ENCODE measurements at regions not wholly inside any gene's neighbourhood (a gene's known extent, or its start where the extent isn't known, plus 50 kb on each side); places are given as distances from the start of the nearest gene placed in this dataset.

GRCh38 chr2:120681181-120681580 lies 54.5 kb upstream of the GLI2 start:
- no peak for ATAC-seq (ENCODE audit: low read depth in 2 of 2)
- no peak for DNase-seq
- peaks cover 4 to 7% (median 4%) of the 10 kb centered on the region in 3 donors for H3K4me1 Mint-ChIP-seq
- peaks cover 12 to 58% (median 41%) of the 10 kb centered on the region in 3 donors for H3K27me3 Mint-ChIP-seq
- H3K36me3 Mint-ChIP-seq, result no peaks in the 10 kb centered on the region
- H3K27ac Mint-ChIP-seq, result peak overlapping the region in 1 of 6 donors; percentile 61
- peak overlapping the region in 1 of 8 donors; percentile 76 for H3K4me3 Mint-ChIP-seq
- H3K9me3 Mint-ChIP-seq, result no peaks in the 10 kb centered on the region

GRCh38 chr2:120681696-120682288 lies 53.9 kb upstream of the GLI2 start:
- Mint-ChIP-seq H3K27me3 (peaks cover 9 to 52% (median 34%) of the 10 kb centered on the region in 3 donors), H3K4me1 (peaks cover 4 to 7% (median 4%) of the 10 kb centered on the region in 3 donors), H3K36me3 (no peaks in the 10 kb centered on the region), H3K9me3 (no peaks in the 10 kb centered on the region), H3K4me3 (no peak overlapping the region), H3K27ac (peak overlapping the region in 1 of 6 donors; percentile 26)
- ATAC-seq (ENCODE audit: low read depth in 2 of 2) (no peak), DNase-seq (no peak)

- peak overlapping the region in 1 of 8 donors; percentile 4 for H3K4me3 Mint-ChIP-seq
- peaks cover 4 to 7% (median 4%) of the 10 kb centered on the region in 3 donors for H3K4me1 Mint-ChIP-seq
- H3K9me3 Mint-ChIP-seq, result peaks cover 0 to 4% (median 0%) of the 10 kb centered on the region in 7 donors
- H3K27me3 Mint-ChIP-seq, result peaks cover 4 to 44% (median 29%) of the 10 kb centered on the region in 3 donors
- no peak for DNase-seq
- no peak for ATAC-seq (ENCODE audit: low read depth in 2 of 2)
- no peaks in the 10 kb centered on the region for H3K36me3 Mint-ChIP-seq
- no peak overlapping the region for H3K27ac Mint-ChIP-seq
Measured at GRCh38 chr2:120682654-120683053, 53.0 kb upstream of the GLI2 start.

GRCh38 chr2:120683081-120683480 lies 52.6 kb upstream of the GLI2 start:
- Mint-ChIP-seq H3K4me3 (no peak overlapping the region), H3K4me1 (peaks cover 4 to 7% (median 4%) of the 10 kb centered on the region in 3 donors), H3K27me3 (peaks cover 3 to 40% (median 29%) of the 10 kb centered on the region in 3 donors), H3K9me3 (peaks cover 0 to 4% (median 0%) of the 10 kb centered on the region in 7 donors), H3K36me3 (no peaks in the 10 kb centered on the region), H3K27ac (no peak overlapping the region)
- no peak for DNase-seq
- ATAC-seq (ENCODE audit: low read depth in 2 of 2), result no peak

GRCh38 chr2:120683701-120684100 lies 52.0 kb upstream of the GLI2 start:
- no peak overlapping the region for H3K27ac Mint-ChIP-seq
- no peak overlapping the region for H3K4me3 Mint-ChIP-seq
- peaks cover 3 to 34% (median 29%) of the 10 kb centered on the region in 3 donors for H3K27me3 Mint-ChIP-seq
- no peak for ATAC-seq (ENCODE audit: low read depth in 2 of 2)
- DNase-seq, result no peak
- H3K4me1 Mint-ChIP-seq, result peaks cover 4 to 7% (median 4%) of the 10 kb centered on the region in 3 donors
- H3K9me3 Mint-ChIP-seq, result peaks cover 0 to 4% (median 0%) of the 10 kb centered on the region in 7 donors
- no peaks in the 10 kb centered on the region for H3K36me3 Mint-ChIP-seq

GRCh38 chr2:120684289-120685065 lies 51.2 kb upstream of the GLI2 start:
- Mint-ChIP-seq H3K36me3 (no peaks in the 10 kb centered on the region), H3K27me3 (peaks cover 8 to 31% (median 28%) of the 10 kb centered on the region in 3 donors), H3K4me3 (no peak overlapping the region), H3K27ac (no peak overlapping the region), H3K4me1 (peaks cover 4 to 7% (median 4%) of the 10 kb centered on the region in 3 donors), H3K9me3 (peaks cover 0 to 4% (median 0%) of the 10 kb centered on the region in 7 donors)
- DNase-seq, result no peak
- ATAC-seq (ENCODE audit: low read depth in 2 of 2), result no peak

- Mint-ChIP-seq H3K27me3 (peaks cover 8 to 37% (median 35%) of the 10 kb centered on the region in 3 donors), H3K9me3 (peaks cover 0 to 4% (median 0%) of the 10 kb centered on the region in 7 donors), H3K4me1 (peaks cover under 1 to 3% (median 2%) of the 10 kb centered on the region in 3 donors), H3K36me3 (no peaks in the 10 kb centered on the region), H3K27ac (no peak overlapping the region), H3K4me3 (no peak overlapping the region)
- DNase-seq (no peak), ATAC-seq (ENCODE audit: low read depth in 2 of 2) (no peak)
Measured at GRCh38 chr2:120685066-120685973, 50.3 kb upstream of the GLI2 start.
